Vagina (tissue), 2 donors: ENCODE measurements at regions not wholly inside any gene's neighbourhood (a gene's known extent, or its start where the extent isn't known, plus 50 kb on each side); places are given as distances from the start of the nearest gene placed in this dataset.
"Not testable (repeated sequence)": the region's sequence is repeated elsewhere in the genome, so short reads cannot be mapped to it uniquely, and the experiment has no call there.

Experiments
- DNase-seq, 2 donors: peaks; one replicate each; pipeline ENCODE4 v3.0.0-alpha.2; 2017; ENCODE audit errors: extremely low spot score in 2 of 2
- H3K27ac ChIP-seq: fragments of 200-600 bp; sonication (generic); one replicate; pipeline ENCODE4 v1.5.1; 2019
- H3K27me3 ChIP-seq: fragments of 200-600 bp; sonication (generic); one replicate; pipeline ENCODE4 v1.5.1; 2019
- H3K36me3 ChIP-seq, 2 donors: fragments of 200-600 bp; sonication (generic); one replicate each; pipeline ENCODE4 v1.5.1; 2017 to 2019
- H3K4me1 ChIP-seq: fragments of 200-600 bp; sonication (generic); one replicate; pipeline ENCODE4 v1.5.1; 2019
- H3K4me3 ChIP-seq, 2 donors: fragments of 200-600 bp; sonication (generic); 1 replicate in 1 of 2; 2 replicates in 1 of 2; pipeline ENCODE4 v1.5.1; 2016 to 2019
- H3K9me3 ChIP-seq: fragments of 200-600 bp; sonication (generic); one replicate; pipeline ENCODE4 v1.5.1; 2019
- POLR2A ChIP-seq, 2 donors: fragments of 450-650 bp; IDR thresholded peaks; one replicate each; pipeline ENCODE4 v1.6.1; 2017; ENCODE audit warnings: antibody characterized with exemption in 2 of 2, mild to moderate bottlenecking in 2 of 2, moderate library complexity in 2 of 2
- POLR2AphosphoS5 ChIP-seq, 2 donors: sonication (generic); formaldehyde crosslinking; IDR thresholded peaks; one replicate each; pipeline ENCODE4 v1.9.0; 2017; ENCODE audit warnings: antibody characterized with exemption in 2 of 2, mild to moderate bottlenecking in 2 of 2, low read depth in 1 of 2; ENCODE audit not compliant: insufficient read depth in 1 of 2
- intact Hi-C: fragments of 100-400 bp; cut with DNase I; formaldehyde crosslinking; loops from one replicate; pipeline ENCODE4 v1.15.1; 2023
- TF ChIP-seq, protein P1 (sequence below), 3 experiments: fragments of 450-650 bp in 2 of 3; fragments of 200-600 bp in 1 of 3; sonication (generic) in 1 of 3; IDR thresholded peaks; one replicate each; pipeline ENCODE4 v1.5.1; 2017 to 2019; ENCODE audit warnings: antibody characterized with exemption in 3 of 3, mild to moderate bottlenecking in 2 of 3, moderate library complexity in 2 of 3

DNA sequence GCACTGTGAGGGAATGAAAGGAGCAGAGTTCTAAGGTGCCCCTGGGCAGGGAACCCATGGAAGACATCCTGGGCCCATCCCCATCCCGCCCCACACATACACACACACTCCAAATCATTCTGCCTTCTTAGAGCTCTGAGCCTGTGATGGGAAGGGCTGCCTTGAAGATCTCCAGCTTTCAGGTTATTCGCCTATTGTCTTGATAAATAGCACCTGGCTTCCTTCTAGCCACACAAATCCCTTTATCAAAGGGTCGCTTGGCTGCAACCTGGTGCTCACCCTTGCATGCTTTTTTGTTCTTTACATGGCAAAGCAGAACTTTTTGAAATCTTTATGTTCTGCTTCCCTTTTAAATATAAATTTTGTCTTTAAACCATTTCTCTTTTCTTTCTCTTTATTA, 112.2 kb upstream of the TMTC1 start:
- intact Hi-C loops: no loop called here
- no peaks in the 10 kb centered on the region for H3K4me1 ChIP-seq
- DNase-seq: no peak
- no peak overlapping the region for H3K4me3 ChIP-seq
- H3K36me3 ChIP-seq: no peaks in the 10 kb centered on the region
- H3K9me3 ChIP-seq: no peaks in the 10 kb centered on the region
- TF ChIP-seq, protein P1, sequence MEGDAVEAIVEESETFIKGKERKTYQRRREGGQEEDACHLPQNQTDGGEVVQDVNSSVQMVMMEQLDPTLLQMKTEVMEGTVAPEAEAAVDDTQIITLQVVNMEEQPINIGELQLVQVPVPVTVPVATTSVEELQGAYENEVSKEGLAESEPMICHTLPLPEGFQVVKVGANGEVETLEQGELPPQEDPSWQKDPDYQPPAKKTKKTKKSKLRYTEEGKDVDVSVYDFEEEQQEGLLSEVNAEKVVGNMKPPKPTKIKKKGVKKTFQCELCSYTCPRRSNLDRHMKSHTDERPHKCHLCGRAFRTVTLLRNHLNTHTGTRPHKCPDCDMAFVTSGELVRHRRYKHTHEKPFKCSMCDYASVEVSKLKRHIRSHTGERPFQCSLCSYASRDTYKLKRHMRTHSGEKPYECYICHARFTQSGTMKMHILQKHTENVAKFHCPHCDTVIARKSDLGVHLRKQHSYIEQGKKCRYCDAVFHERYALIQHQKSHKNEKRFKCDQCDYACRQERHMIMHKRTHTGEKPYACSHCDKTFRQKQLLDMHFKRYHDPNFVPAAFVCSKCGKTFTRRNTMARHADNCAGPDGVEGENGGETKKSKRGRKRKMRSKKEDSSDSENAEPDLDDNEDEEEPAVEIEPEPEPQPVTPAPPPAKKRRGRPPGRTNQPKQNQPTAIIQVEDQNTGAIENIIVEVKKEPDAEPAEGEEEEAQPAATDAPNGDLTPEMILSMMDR (IDR thresholded peaks at IDR 0.05): no peak
- TF ChIP-seq POLR2A (IDR thresholded peaks at IDR 0.05) (no peak), POLR2AphosphoS5 (IDR thresholded peaks at IDR 0.05; ENCODE audit: insufficient read depth in 1 of 2, low read depth in 1 of 2) (no peak)
- H3K27me3 ChIP-seq: no peaks in the 10 kb centered on the region
- H3K27ac ChIP-seq: no peak overlapping the region

DNA sequence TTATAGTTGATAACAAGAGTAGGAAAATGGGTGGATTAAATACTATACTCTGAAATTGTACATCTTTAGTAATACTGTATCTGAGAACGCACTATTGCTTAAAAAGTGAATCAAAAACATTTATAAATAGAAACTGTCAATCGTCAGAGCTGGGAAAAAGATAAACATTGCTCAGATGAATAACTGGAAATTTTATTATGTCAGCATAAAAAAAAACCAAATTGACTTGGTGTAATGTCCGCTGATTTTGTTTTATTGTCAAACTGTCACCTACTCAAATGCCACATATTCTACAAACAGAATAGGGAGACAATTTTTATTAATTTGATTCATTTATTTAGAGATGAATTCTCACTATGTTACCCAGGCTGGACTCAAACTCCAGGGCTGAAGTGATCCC, 109.3 kb upstream of the TMTC1 start:
- Histone ChIP-seq H3K27me3 (no peaks in the 10 kb centered on the region), H3K36me3 (no peaks in the 10 kb centered on the region), H3K9me3 (no peaks in the 10 kb centered on the region), H3K27ac (no peak overlapping the region), H3K4me3 (no peak overlapping the region), H3K4me1 (no peaks in the 10 kb centered on the region)
- TF ChIP-seq POLR2A (IDR thresholded peaks at IDR 0.05): no peak
- no peak for TF ChIP-seq POLR2AphosphoS5 (IDR thresholded peaks at IDR 0.05; ENCODE audit: insufficient read depth in 1 of 2, low read depth in 1 of 2)
- TF ChIP-seq, protein P1 (IDR thresholded peaks at IDR 0.05): no peak
- intact Hi-C loops: no loop called here
- DNase-seq: no peak

DNA sequence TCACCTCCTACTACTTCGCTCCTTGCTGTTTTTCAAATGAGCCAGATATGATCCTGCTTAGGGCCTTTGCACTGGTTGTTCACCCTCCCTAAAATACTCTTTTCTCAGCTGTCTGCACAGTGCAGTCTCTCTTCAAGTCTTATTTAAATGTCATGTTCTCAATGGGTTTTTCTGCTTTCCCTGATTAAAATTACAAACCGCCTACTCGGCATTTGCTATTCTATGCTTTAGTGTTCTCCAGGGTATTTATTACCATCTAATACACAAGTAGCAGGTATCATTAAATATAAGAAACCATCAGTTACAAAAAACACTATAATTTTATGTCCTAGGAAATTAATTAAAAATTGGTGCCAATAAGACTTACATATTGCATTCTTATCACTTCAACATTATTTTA, 108.0 kb upstream of the TMTC1 start:
- no peaks in the 10 kb centered on the region for H3K36me3 ChIP-seq
- H3K4me3 ChIP-seq: no peak overlapping the region
- DNase-seq: no peak
- no peak overlapping the region for H3K27ac ChIP-seq
- H3K9me3 ChIP-seq: no peaks in the 10 kb centered on the region
- H3K4me1 ChIP-seq: no peaks in the 10 kb centered on the region
- intact Hi-C loops: no loop called here
- TF ChIP-seq, protein P1 (IDR thresholded peaks at IDR 0.05): no peak
- no peak for TF ChIP-seq POLR2AphosphoS5 (IDR thresholded peaks at IDR 0.05; ENCODE audit: insufficient read depth in 1 of 2, low read depth in 1 of 2)
- no peak for TF ChIP-seq POLR2A (IDR thresholded peaks at IDR 0.05)
- no peaks in the 10 kb centered on the region for H3K27me3 ChIP-seq

DNA sequence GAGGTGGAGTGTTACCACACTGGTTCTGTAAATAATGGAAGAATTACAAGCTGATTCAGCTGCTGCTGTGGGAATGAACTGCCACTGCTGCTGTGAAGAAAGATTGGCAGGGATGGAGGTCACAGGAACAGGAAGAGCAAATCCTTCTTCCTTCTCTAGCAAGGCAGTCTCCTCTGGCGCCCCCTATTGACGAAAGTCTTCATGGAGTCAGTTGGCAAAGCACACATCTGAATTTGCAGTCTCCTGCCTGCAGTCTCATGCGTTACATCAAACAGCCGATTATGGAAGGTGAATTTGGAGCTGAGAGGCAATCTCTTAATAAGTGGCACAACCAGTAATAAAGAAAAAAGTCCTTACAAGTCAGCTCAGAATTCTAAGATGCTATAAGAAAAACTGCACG, 106.0 kb upstream of the TMTC1 start:
- no peak overlapping the region for H3K27ac ChIP-seq
- no peak overlapping the region for H3K4me3 ChIP-seq
- no peaks in the 10 kb centered on the region for H3K27me3 ChIP-seq
- TF ChIP-seq, protein P1 (IDR thresholded peaks at IDR 0.05): peak in 1 of 3 experiments; percentile 15
- TF ChIP-seq POLR2A (IDR thresholded peaks at IDR 0.05): no peak
- H3K4me1 ChIP-seq: no peaks in the 10 kb centered on the region
- no peaks in the 10 kb centered on the region for H3K9me3 ChIP-seq
- H3K36me3 ChIP-seq: no peaks in the 10 kb centered on the region
- intact Hi-C loops: no loop called here
- DNase-seq: no peak

DNA sequence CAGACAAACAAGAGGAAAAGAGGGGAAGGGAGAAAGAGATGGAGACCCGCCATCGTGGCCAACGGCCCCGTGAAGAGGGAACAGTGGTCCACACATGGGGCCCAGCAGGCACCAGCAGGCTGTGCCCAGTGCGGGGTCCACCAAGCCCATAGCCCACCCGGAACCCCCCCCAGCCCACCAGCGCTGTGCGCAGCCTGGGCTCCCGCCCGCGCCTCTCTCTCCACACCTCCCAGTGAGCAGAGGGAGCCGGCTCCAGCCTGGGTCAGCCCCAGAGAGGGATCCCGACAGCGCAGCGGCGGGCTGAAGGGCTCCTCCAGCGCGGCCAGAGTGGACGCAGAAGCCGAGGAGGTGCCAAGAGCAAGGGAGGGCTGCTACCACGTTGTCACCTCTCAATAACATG, 105.0 kb upstream of the TMTC1 start:
- no peak overlapping the region for H3K4me3 ChIP-seq
- no peaks in the 10 kb centered on the region for H3K36me3 ChIP-seq
- intact Hi-C loops: no loop called here
- no peaks in the 10 kb centered on the region for H3K4me1 ChIP-seq
- TF ChIP-seq, protein P1 (IDR thresholded peaks at IDR 0.05): no peak
- TF ChIP-seq POLR2A (IDR thresholded peaks at IDR 0.05) (no peak), POLR2AphosphoS5 (IDR thresholded peaks at IDR 0.05; ENCODE audit: insufficient read depth in 1 of 2, low read depth in 1 of 2) (no peak)
- no peak overlapping the region for H3K27ac ChIP-seq
- H3K27me3 ChIP-seq: no peaks in the 10 kb centered on the region
- DNase-seq: no peak
- H3K9me3 ChIP-seq: no peaks in the 10 kb centered on the region

DNA sequence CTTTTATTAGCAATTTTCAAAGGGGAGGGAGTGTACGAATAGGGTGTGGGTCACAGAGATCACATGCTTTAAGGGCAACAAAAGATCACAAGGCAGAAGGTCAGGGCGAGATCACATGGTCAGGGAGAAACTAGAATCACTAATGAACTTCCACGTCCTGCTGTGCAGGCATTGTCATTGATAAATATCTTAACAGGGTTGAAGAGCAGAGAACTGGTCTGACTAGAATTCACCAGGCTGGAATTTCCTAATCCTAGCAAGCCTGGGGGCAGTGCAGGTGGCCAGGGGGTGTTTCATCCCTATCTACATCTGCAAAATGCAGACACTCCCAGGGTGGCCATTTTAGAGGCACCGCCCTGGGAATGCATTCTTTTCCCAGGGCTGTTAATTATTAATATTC, 101.2 kb upstream of the TMTC1 start:
- DNase-seq, H3K4me1 ChIP-seq, H3K9me3 ChIP-seq, H3K27ac ChIP-seq, H3K27me3 ChIP-seq, H3K4me3 ChIP-seq, intact Hi-C loops, H3K36me3 ChIP-seq: not testable (repeated sequence)
